ENCODE measurements at regions not wholly inside any gene's neighbourhood (a gene's known extent, or its start where the extent isn't known, plus 50 kb on each side); places are given as distances from the start of the nearest gene placed in this dataset.

DNA sequence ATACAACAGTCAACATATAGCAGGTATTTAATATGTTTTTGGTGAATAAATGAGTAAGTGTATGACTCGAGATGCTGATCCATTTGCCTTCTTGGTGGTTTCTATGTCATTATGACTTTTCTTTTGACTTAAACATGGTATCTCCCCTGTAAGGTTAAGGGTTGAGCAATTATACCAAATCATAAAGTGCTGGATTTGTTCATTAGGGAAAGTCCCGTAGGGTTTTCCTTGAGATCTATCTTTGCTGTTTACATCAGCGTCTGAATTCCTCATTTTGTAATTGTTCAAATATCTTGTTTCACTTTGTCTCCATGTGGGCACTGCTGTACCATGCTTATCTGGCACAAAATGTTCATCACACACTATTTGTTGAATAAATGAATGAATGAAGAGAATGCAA lies 562.6 kb downstream of the EDEM1 start:
- no peak overlapping the region for H3K4me3 Mint-ChIP-seq
- TF ChIP-seq, protein P1, sequence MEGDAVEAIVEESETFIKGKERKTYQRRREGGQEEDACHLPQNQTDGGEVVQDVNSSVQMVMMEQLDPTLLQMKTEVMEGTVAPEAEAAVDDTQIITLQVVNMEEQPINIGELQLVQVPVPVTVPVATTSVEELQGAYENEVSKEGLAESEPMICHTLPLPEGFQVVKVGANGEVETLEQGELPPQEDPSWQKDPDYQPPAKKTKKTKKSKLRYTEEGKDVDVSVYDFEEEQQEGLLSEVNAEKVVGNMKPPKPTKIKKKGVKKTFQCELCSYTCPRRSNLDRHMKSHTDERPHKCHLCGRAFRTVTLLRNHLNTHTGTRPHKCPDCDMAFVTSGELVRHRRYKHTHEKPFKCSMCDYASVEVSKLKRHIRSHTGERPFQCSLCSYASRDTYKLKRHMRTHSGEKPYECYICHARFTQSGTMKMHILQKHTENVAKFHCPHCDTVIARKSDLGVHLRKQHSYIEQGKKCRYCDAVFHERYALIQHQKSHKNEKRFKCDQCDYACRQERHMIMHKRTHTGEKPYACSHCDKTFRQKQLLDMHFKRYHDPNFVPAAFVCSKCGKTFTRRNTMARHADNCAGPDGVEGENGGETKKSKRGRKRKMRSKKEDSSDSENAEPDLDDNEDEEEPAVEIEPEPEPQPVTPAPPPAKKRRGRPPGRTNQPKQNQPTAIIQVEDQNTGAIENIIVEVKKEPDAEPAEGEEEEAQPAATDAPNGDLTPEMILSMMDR (conservative IDR thresholded peaks at IDR 0.05), result no peak
- no peak for DNase-seq
- H3K9me3 ChIP-seq (ENCODE audit: control insufficient read depth, low read length), result no peaks in the 10 kb centered on the region
- no peak overlapping the region for H3K9ac ChIP-seq (ENCODE audit: extremely low read depth, low read length, poor library complexity, severe bottlenecking)
- H3K27me3 Mint-ChIP-seq (ENCODE audit: insufficient read depth), result no peaks in the 10 kb centered on the region
- H3K4me3 ChIP-seq (ENCODE audit: low read length), result no peak overlapping the region
- no peaks in the 10 kb centered on the region for H3K36me3 Mint-ChIP-seq (ENCODE audit: low read depth)
- H3K4me1 Mint-ChIP-seq, result no peaks in the 10 kb centered on the region
- no peaks in the 10 kb centered on the region for H3K36me3 ChIP-seq (ENCODE audit: control insufficient read depth, insufficient read depth, low read length)
- no peak overlapping the region for H3K27ac ChIP-seq (ENCODE audit: low read depth, low read length)
- H3K27me3 ChIP-seq (ENCODE audit: control insufficient read depth, insufficient read depth, low read length, poor library complexity, severe bottlenecking), result no peaks in the 10 kb centered on the region
- H3K27ac Mint-ChIP-seq, result no peak overlapping the region
- 92 to 93% methylated on average over 3 of the region's 3 CpGs for WGBS, 2 experiments (ENCODE audit: insufficient coverage in 1 of 2, insufficient read length in 1 of 2)
- H3K4me1 ChIP-seq (ENCODE audit: control insufficient read depth, insufficient read depth, low read length), result no peaks in the 10 kb centered on the region
- no peaks in the 10 kb centered on the region for H3K9me3 Mint-ChIP-seq

DNA sequence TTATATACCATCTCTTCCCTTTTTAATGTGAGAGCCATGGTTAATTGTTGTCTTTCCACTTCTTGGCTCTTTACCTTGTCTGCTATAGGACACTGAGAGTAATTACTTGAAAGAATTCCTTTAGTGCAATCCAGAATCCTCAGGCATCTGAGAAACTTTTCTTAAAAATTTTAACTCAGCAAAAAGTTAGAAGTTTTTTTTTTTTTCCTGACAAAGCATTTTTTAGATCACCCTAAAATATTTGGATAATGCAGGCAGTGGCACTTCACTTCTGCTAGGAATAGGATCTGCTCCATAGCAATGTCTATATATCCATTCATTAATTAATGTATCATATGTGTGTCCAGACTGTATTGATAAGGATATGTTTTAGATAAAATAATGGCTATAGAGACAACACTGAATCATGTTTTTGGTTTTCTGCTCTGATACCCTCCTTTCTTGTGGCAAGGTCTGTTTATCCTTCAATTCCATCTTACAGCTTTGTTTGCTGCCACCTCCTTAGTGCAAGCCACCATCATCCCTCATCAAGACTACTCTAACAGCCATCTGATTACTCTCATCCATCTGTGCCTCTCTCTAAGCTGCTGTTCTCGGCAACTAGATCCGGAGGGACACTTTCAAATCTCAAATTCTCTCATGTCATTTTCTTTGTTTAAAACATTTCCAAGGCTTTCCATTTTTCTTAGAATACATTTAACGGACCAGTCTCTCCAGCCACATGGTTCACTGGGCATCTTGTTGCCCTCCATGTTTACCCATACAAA lies 563.5 kb downstream of the EDEM1 start:
- Mint-ChIP-seq H3K36me3 (ENCODE audit: low read depth) (no peaks in the 10 kb centered on the region), H3K27me3 (ENCODE audit: insufficient read depth) (no peaks in the 10 kb centered on the region), H3K9me3 (no peaks in the 10 kb centered on the region), H3K27ac (no peak overlapping the region), H3K4me3 (no peak overlapping the region), H3K4me1 (no peaks in the 10 kb centered on the region)
- no peak for DNase-seq
- TF ChIP-seq, protein P1 (conservative IDR thresholded peaks at IDR 0.05), result no peak
- no peaks in the 10 kb centered on the region for H3K27me3 ChIP-seq (ENCODE audit: control insufficient read depth, insufficient read depth, low read length, poor library complexity, severe bottlenecking)
- H3K9me3 ChIP-seq (ENCODE audit: control insufficient read depth, low read length), result no peaks in the 10 kb centered on the region
- no peak overlapping the region for H3K4me3 ChIP-seq (ENCODE audit: low read length)
- H3K27ac ChIP-seq (ENCODE audit: low read depth, low read length), result no peak overlapping the region
- no peaks in the 10 kb centered on the region for H3K4me1 ChIP-seq (ENCODE audit: control insufficient read depth, insufficient read depth, low read length)
- 91 to 100% methylated on average over 3 of the region's 3 CpGs for WGBS, 2 experiments (ENCODE audit: insufficient coverage in 1 of 2, insufficient read length in 1 of 2)
- no peaks in the 10 kb centered on the region for H3K36me3 ChIP-seq (ENCODE audit: control insufficient read depth, insufficient read depth, low read length)
- no peak overlapping the region for H3K9ac ChIP-seq (ENCODE audit: extremely low read depth, low read length, poor library complexity, severe bottlenecking)

DNA sequence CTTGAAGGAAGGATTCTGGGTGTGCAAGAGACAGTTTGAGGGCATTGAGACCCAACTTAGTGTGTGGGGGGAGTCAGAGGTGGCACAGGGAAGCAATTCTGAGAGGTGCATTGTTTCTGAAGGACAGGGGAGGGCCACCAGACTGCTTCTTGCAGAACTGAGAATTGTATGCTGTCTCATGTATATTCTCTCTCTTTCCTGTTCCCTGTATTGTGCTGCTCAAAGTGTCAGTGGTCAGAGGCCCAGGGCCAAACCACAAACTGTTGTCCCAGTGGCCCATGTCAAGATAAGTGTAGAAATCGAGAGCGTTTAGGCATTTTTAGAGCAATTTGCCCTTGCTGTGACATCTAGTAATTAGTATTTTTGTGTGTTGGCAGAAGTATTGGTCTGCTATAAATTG lies 567.1 kb downstream of the EDEM1 start:
- Mint-ChIP-seq H3K4me3 (no peak overlapping the region), H3K27ac (no peak overlapping the region), H3K9me3 (no peaks in the 10 kb centered on the region), H3K4me1 (no peaks in the 10 kb centered on the region), H3K36me3 (ENCODE audit: low read depth) (no peaks in the 10 kb centered on the region), H3K27me3 (ENCODE audit: insufficient read depth) (no peaks in the 10 kb centered on the region)
- no peak overlapping the region for H3K9ac ChIP-seq (ENCODE audit: extremely low read depth, low read length, poor library complexity, severe bottlenecking)
- no peak overlapping the region for H3K27ac ChIP-seq (ENCODE audit: low read depth, low read length)
- no peaks in the 10 kb centered on the region for H3K4me1 ChIP-seq (ENCODE audit: control insufficient read depth, insufficient read depth, low read length)
- H3K4me3 ChIP-seq (ENCODE audit: low read length), result no peak overlapping the region
- no peak for DNase-seq
- TF ChIP-seq, protein P1 (conservative IDR thresholded peaks at IDR 0.05), result no peak
- 82 to 100% methylated on average over 2 of the region's 2 CpGs for WGBS, 2 experiments (ENCODE audit: insufficient coverage in 1 of 2, insufficient read length in 1 of 2)
- H3K9me3 ChIP-seq (ENCODE audit: control insufficient read depth, low read length), result no peaks in the 10 kb centered on the region
- no peaks in the 10 kb centered on the region for H3K36me3 ChIP-seq (ENCODE audit: control insufficient read depth, insufficient read depth, low read length)
- no peaks in the 10 kb centered on the region for H3K27me3 ChIP-seq (ENCODE audit: control insufficient read depth, insufficient read depth, low read length, poor library complexity, severe bottlenecking)

Data from endodermal cell (in vitro differentiated cells).